CD8-positive, alpha-beta memory T cell (primary cell): ENCODE measurements at regions not wholly inside any gene's neighbourhood (a gene's known extent, or its start where the extent isn't known, plus 50 kb on each side); places are given as distances from the start of the nearest gene placed in this dataset.

Source experiments
- CTCF ChIA-PET: fragments of 350-600 bp; sonication (Branson Sonifier 250); formaldehyde crosslinking; loops from one replicate; lab custom pipeline; 2021; ENCODE audit warnings: antibody characterized with exemption; lab: Charles Lee
- POLR2A ChIA-PET: fragments of 350-600 bp; sonication (Branson Sonifier 250); formaldehyde crosslinking; loops from one replicate; lab custom pipeline; 2021; ENCODE audit warnings: antibody characterized with exemption; lab: Charles Lee
- DNase-seq, 5 donors: peaks; one replicate each; pipeline versions ENCODE4 v3.0.0 to v3.0.0-alpha.2; 2020 to 2022; ENCODE audit warnings: mixed read lengths in 1 of 5
- H3K27ac ChIP-seq: one replicate; pipeline ENCODE4 v1.7.0; 2013; ENCODE audit warnings: low read depth, mild to moderate bottlenecking, low read length, moderate library complexity
- H3K27me3 ChIP-seq: 2 replicates; pipeline ENCODE4 v1.7.0; 2013; ENCODE audit warnings: low read length, mild to moderate bottlenecking; ENCODE audit not compliant: insufficient read depth, poor library complexity, severe bottlenecking
- H3K36me3 ChIP-seq: 2 replicates; pipeline ENCODE4 v1.7.0; 2013; ENCODE audit warnings: mild to moderate bottlenecking, low read length, moderate library complexity; ENCODE audit not compliant: insufficient read depth
- H3K4me1 ChIP-seq: 2 replicates; pipeline ENCODE4 v1.7.0; 2013; ENCODE audit warnings: mild to moderate bottlenecking, low read length, moderate library complexity; ENCODE audit not compliant: insufficient read depth
- H3K4me3 ChIP-seq: 2 replicates; pipeline ENCODE4 v1.7.0; 2013; ENCODE audit warnings: mild to moderate bottlenecking, low read length
- H3K9me3 ChIP-seq: 2 replicates; pipeline ENCODE4 v1.7.0; 2013; ENCODE audit warnings: mild to moderate bottlenecking, low read length
- H3K27ac Mint-ChIP-seq, 8 donors: one replicate each; pipeline ENCODE4 v1.8.0; 2020 to 2021; ENCODE audit warnings: mixed read lengths in 8 of 8, mild to moderate bottlenecking in 6 of 8, inconsistent platforms in 3 of 8, moderate library complexity in 3 of 8
- H3K27me3 Mint-ChIP-seq, 2 donors: one replicate each; pipeline ENCODE4 v1.8.0; 2020 to 2021; ENCODE audit warnings: mixed read lengths in 2 of 2, mild to moderate bottlenecking in 1 of 2, moderate library complexity in 1 of 2
- H3K36me3 Mint-ChIP-seq, 3 donors: one replicate each; pipeline ENCODE4 v1.8.0; 2020 to 2021; ENCODE audit warnings: mixed read lengths in 3 of 3, inconsistent platforms in 1 of 3, mild to moderate bottlenecking in 1 of 3
- H3K4me1 Mint-ChIP-seq, 3 donors: one replicate each; pipeline ENCODE4 v1.8.0; 2020 to 2021; ENCODE audit warnings: mixed read lengths in 3 of 3, inconsistent platforms in 1 of 3, mild to moderate bottlenecking in 1 of 3
- H3K4me3 Mint-ChIP-seq, 7 donors: one replicate each; pipeline ENCODE4 v1.8.0; 2020 to 2021; ENCODE audit warnings: mixed read lengths in 7 of 7, mild to moderate bottlenecking in 6 of 7, moderate library complexity in 4 of 7, inconsistent platforms in 2 of 7
- H3K9me3 Mint-ChIP-seq, 5 donors: one replicate each; pipeline ENCODE4 v1.8.0; 2020 to 2022; ENCODE audit warnings: mixed read lengths in 5 of 5, mild to moderate bottlenecking in 3 of 5, moderate library complexity in 2 of 5, inconsistent platforms in 1 of 5

DNA sequence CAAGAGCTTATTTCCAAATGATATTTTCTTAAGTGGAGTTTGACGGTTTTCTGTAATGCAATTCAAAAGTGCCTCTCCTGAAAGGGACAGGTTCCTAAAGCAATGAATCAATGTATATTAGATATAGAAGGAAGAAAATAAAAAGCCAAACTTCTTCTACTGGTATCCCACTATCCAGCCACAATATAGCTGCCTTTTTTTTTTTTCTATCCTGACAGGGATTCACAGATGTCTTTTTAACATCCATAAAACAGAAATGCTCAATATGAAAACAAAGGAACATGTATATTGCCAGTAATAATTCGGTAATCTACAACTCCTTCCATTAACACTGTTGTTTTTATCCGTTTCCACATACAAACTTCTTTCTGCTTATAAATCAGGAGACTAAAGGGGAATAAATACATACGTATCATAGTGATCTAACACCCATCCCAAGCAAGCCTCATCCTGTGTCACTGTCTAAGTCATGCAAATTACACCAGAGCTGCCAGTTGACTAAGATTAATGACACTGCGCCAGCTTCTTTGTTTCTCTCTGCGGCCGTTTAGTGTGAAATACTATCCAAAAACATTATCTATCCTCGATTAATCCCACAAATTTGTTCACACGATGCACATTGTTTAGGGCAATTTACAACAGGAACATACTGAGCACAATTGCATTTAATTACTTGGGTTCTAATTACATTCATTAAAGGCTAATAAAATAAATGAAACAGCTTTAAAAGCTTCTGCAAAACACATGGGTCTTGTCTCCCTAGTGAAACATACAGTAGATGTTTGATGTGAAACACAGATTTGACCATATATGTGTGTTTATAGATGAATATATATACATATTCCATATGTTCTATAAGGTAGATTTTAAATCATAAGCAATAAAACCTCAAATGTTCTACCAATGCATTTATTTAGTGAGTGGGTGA is 51.9 kb upstream of the CDIN1 start:
- POLR2A ChIA-PET: no interaction called here

DNA sequence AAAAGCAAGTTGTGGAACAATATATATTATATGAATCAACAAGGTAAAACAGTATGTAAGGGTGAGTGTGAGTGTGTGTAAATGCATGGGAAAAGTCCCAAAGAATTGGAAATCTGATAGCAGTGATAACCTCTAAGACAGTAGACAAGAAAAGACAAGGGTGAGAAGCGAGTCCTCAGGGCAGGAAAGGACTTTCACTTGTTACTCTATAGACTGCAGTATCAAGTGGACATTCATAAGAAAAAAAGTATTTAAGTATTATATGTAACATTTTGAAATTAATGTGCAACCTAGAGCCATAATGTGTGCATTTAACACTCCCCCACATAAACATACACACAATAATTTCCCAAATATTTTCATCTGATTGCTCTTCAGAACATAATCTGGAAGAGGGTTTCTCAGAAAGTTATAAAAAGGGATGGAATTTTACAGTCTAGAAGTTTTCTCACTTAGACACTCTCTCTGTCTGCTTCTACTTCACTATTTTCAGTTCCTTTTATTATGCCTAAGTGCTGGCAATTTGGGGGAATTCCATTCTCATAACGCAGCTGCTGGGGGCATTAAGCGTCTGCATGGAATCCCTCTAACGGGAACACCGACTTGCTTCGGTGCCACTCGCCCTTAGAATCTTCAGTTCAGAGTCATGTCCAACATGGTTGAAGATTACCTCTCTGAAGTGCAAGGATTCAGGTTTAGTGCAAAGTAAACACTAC is 50.0 kb upstream of the CDIN1 start:
- no peaks in the 10 kb centered on the region for H3K36me3 Mint-ChIP-seq
- H3K9me3 ChIP-seq: no peaks in the 10 kb centered on the region
- H3K4me1 Mint-ChIP-seq: no peaks in the 10 kb centered on the region
- no peak overlapping the region for H3K4me3 ChIP-seq
- H3K36me3 ChIP-seq: no peaks in the 10 kb centered on the region
- DNase-seq: no peak
- H3K27ac ChIP-seq: no peak overlapping the region
- H3K27ac Mint-ChIP-seq: no peak overlapping the region
- H3K4me3 Mint-ChIP-seq: no peak overlapping the region
- H3K27me3 Mint-ChIP-seq: peaks cover 0 to 27% of the 10 kb centered on the region in 2 donors
- ChIA-PET CTCF (no interaction called here), POLR2A (no interaction called here)
- no peaks in the 10 kb centered on the region for H3K4me1 ChIP-seq
- H3K9me3 Mint-ChIP-seq: no peaks in the 10 kb centered on the region
- no peaks in the 10 kb centered on the region for H3K27me3 ChIP-seq

More for the DNA sequence above, 51.9 kb upstream of the CDIN1 start:
- H3K27me3 ChIP-seq: no peaks in the 10 kb centered on the region
- H3K27ac ChIP-seq: no peak overlapping the region
- no peak overlapping the region for H3K4me3 ChIP-seq
- no peaks in the 10 kb centered on the region for H3K9me3 Mint-ChIP-seq
- no peak overlapping the region for H3K4me3 Mint-ChIP-seq
- H3K27me3 Mint-ChIP-seq: peaks cover 0 to 29% of the 10 kb centered on the region in 2 donors
- DNase-seq: no peak
- no peaks in the 10 kb centered on the region for H3K36me3 ChIP-seq
- no peaks in the 10 kb centered on the region for H3K4me1 ChIP-seq
- H3K9me3 ChIP-seq: no peaks in the 10 kb centered on the region
- H3K4me1 Mint-ChIP-seq: no peaks in the 10 kb centered on the region
- H3K27ac Mint-ChIP-seq: no peak overlapping the region
- CTCF ChIA-PET: no interaction called here
- no peaks in the 10 kb centered on the region for H3K36me3 Mint-ChIP-seq
